Upper lobe of left lung (tissue), 6 donors: ENCODE measurements at regions not wholly inside any gene's neighbourhood (a gene's known extent, or its start where the extent isn't known, plus 50 kb on each side); places are given as distances from the start of the nearest gene placed in this dataset.

Experiments used
- ATAC-seq, 2 donors: fragments of 200-7000 bp; cut with Tn5 transposase; one replicate each; pipeline ENCODE4 v1.9.1; 2022; ENCODE audit warnings: mild to moderate bottlenecking in 2 of 2, moderate library complexity in 2 of 2; ENCODE audit not compliant: low FRiP score in 2 of 2
- DNase-seq, 2 donors: peaks; one replicate each; pipeline ENCODE4 v3.0.0-alpha.2; 2019 to 2020
- H3K27ac ChIP-seq, 4 donors: fragments of 200-600 bp; sonication (generic); one replicate each; pipeline ENCODE4 v1.5.1; 2016 to 2019
- H3K27me3 ChIP-seq, 4 donors: fragments of 200-600 bp; sonication (generic); one replicate each; pipeline ENCODE4 v1.5.1; 2017 to 2019
- H3K36me3 ChIP-seq, 4 donors: fragments of 200-600 bp; sonication (generic); one replicate each; pipeline ENCODE4 v1.5.1; 2016 to 2019
- H3K4me1 ChIP-seq, 4 donors: fragments of 200-600 bp; sonication (generic); one replicate each; pipeline ENCODE4 v1.5.1; 2018 to 2019
- H3K4me3 ChIP-seq, 4 donors: fragments of 200-600 bp; sonication (generic); one replicate each; pipeline ENCODE4 v1.5.1; 2017 to 2019; ENCODE audit warnings: mild to moderate bottlenecking in 2 of 4, moderate library complexity in 1 of 4
- H3K9me3 ChIP-seq, 4 donors: fragments of 200-600 bp; sonication (generic); one replicate each; pipeline ENCODE4 v1.5.1; 2018 to 2019
- EP300 ChIP-seq, 4 donors: sonication (generic); formaldehyde crosslinking; IDR thresholded peaks; one replicate each; pipeline ENCODE4 v1.5.1; 2017; ENCODE audit warnings: antibody characterized with exemption in 4 of 4, control low read depth in 2 of 4
- POLR2A ChIP-seq, 4 donors: fragments of 450-650 bp; IDR thresholded peaks; one replicate each; pipeline ENCODE4 v1.5.1; 2016 to 2017; ENCODE audit warnings: antibody characterized with exemption in 4 of 4, mild to moderate bottlenecking in 2 of 4
- POLR2AphosphoS5 ChIP-seq, 2 donors: sonication (generic); formaldehyde crosslinking; IDR thresholded peaks; one replicate each; pipeline ENCODE4 v1.5.1; 2017; ENCODE audit warnings: antibody characterized with exemption in 2 of 2
- WGBS, 2 donors: methylation state at CpG; one replicate each; pipeline ENCODE4 v1.1.5; 2017 to 2018; 5-methylcytosine and 5-hydroxymethylcytosine counted together
- TF ChIP-seq, protein P1 (sequence below), 6 experiments: fragments of 450-650 bp in 4 of 6; fragments of 200-600 bp in 2 of 6; sonication (generic) in 2 of 6; IDR thresholded peaks; one replicate each; pipeline ENCODE4 v1.5.1; 2016 to 2019; ENCODE audit warnings: antibody characterized with exemption in 6 of 6
- donor health status: DM: no; HTN: no; CAD: no; lungs with moderate emphysema.
- donor health status: DM: no; HTN: yes; CAD: no; lungs with severe emphysema.

DNA sequence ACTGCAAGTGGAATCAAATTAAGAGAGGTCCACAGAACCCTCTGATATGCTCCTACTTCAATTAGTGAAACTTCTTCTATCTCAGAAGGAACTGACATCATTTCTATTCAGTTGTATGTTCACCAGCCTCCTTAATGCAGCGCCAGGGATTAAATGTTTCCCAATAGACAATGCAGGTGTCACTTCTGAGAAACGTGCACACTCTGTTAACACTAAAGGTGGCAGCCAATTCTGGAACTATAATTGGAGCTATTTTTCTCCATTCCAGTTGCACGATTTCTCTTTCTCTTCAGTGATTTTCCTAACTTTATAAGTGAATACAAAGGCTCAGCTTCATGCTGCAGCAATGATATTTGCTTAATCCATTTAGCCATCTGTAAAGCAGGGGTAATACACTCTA, 821.9 kb downstream of the TDRD15 start:
- H3K9me3 ChIP-seq, result no peaks in the 10 kb centered on the region
- H3K4me3 ChIP-seq, result no peak overlapping the region
- H3K27me3 ChIP-seq, result no peaks in the 10 kb centered on the region
- no peaks in the 10 kb centered on the region for H3K36me3 ChIP-seq
- WGBS, 2 donors, result 78 to 90% methylated on average over 3 of the region's 3 CpGs
- DNase-seq (no peak), ATAC-seq (no peak)
- no peaks in the 10 kb centered on the region for H3K4me1 ChIP-seq
- no peak overlapping the region for H3K27ac ChIP-seq
- TF ChIP-seq, protein P1, sequence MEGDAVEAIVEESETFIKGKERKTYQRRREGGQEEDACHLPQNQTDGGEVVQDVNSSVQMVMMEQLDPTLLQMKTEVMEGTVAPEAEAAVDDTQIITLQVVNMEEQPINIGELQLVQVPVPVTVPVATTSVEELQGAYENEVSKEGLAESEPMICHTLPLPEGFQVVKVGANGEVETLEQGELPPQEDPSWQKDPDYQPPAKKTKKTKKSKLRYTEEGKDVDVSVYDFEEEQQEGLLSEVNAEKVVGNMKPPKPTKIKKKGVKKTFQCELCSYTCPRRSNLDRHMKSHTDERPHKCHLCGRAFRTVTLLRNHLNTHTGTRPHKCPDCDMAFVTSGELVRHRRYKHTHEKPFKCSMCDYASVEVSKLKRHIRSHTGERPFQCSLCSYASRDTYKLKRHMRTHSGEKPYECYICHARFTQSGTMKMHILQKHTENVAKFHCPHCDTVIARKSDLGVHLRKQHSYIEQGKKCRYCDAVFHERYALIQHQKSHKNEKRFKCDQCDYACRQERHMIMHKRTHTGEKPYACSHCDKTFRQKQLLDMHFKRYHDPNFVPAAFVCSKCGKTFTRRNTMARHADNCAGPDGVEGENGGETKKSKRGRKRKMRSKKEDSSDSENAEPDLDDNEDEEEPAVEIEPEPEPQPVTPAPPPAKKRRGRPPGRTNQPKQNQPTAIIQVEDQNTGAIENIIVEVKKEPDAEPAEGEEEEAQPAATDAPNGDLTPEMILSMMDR (IDR thresholded peaks at IDR 0.05), result no peak
- TF ChIP-seq EP300 (IDR thresholded peaks at IDR 0.05) (no peak), POLR2AphosphoS5 (IDR thresholded peaks at IDR 0.05) (no peak), POLR2A (IDR thresholded peaks at IDR 0.05) (no peak)

DNA sequence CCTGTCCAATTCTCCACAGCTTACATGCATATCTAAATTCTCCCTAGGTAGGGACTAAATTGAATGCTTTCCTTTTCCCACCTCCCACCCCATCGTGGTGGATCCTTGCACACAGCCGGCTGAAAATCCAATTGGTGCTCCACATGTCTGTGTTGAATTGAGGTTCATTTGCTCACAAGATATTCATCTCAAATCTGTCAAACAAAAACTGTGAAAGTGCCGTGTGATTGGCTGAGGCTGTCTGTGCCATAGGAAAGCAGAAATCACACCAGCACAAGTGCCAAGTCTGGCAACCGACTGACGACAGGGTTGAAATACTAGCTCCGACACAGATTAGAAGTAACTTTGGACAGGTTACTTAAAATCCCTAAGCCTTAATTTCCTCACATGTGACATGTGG, 823.3 kb downstream of the TDRD15 start:
- DNase-seq, result no peak
- Histone ChIP-seq H3K27me3 (no peaks in the 10 kb centered on the region), H3K4me1 (no peaks in the 10 kb centered on the region), H3K9me3 (no peaks in the 10 kb centered on the region), H3K27ac (no peak overlapping the region), H3K36me3 (no peaks in the 10 kb centered on the region), H3K4me3 (no peak overlapping the region)
- no peak for ATAC-seq
- WGBS, 2 donors, result 34 to 53% methylated on average over 6 of the region's 6 CpGs
- TF ChIP-seq POLR2AphosphoS5 (IDR thresholded peaks at IDR 0.05), result no peak
- no peak for TF ChIP-seq EP300 (IDR thresholded peaks at IDR 0.05)
- TF ChIP-seq POLR2A (IDR thresholded peaks at IDR 0.05), result no peak
- TF ChIP-seq, protein P1 (IDR thresholded peaks at IDR 0.05), result no peak

DNA sequence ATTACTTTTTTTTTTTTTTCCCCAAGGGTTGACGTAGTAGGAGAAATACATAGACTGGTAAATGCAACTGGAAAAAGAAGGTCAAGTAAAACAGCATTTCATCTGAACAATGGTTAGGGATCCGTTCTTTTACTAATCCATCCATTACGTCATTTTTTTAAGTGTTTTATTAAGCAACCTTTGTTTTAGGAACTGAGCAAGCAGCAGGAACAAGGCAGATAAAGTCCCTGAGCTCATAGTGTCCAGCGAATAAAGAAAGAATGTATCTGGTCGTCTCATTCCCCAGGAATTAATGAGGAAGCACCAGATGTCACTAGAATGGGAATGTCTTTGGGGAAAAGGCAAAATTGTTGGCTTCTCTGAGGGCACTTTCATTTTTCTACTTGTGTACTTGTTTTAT, 842.4 kb downstream of the TDRD15 start:
- no peaks in the 10 kb centered on the region for H3K4me1 ChIP-seq
- no peak overlapping the region for H3K27ac ChIP-seq
- 61 to 75% methylated on average over 5 of the region's 5 CpGs for WGBS, 2 donors
- H3K27me3 ChIP-seq, result no peaks in the 10 kb centered on the region
- DNase-seq, result no peak
- TF ChIP-seq POLR2AphosphoS5 (IDR thresholded peaks at IDR 0.05) (no peak), POLR2A (IDR thresholded peaks at IDR 0.05) (no peak), EP300 (IDR thresholded peaks at IDR 0.05) (no peak)
- TF ChIP-seq, protein P1 (IDR thresholded peaks at IDR 0.05), result no peak
- no peaks in the 10 kb centered on the region for H3K9me3 ChIP-seq
- no peaks in the 10 kb centered on the region for H3K36me3 ChIP-seq
- peak in 1 of 2 donors; percentile 73 for ATAC-seq
- no peak overlapping the region for H3K4me3 ChIP-seq

DNA sequence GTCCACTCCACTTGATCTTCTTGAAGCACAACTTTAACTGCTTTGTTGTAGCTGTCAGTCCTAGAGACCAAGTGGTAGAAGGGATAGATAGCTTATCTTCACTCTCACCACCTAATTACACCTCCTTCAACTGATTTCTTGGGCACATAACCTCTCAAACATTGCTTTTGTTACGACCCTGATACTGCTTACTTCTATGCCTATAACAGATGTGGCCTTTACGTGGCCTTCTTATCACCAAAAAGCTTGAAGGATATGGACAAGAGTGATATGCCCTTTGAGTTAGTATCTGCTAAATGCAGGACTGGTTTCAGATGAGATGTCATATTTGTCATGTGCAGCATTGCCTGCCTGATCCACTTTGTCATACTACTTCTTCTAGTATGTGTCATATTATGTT, 847.2 kb downstream of the TDRD15 start:
- 44 to 50% methylated on average over 2 of the region's 2 CpGs for WGBS, 2 donors
- no peak for DNase-seq
- H3K27me3 ChIP-seq, result no peaks in the 10 kb centered on the region
- no peak for ATAC-seq
- H3K27ac ChIP-seq, result no peak overlapping the region
- no peak overlapping the region for H3K4me3 ChIP-seq
- no peaks in the 10 kb centered on the region for H3K4me1 ChIP-seq
- H3K9me3 ChIP-seq, result no peaks in the 10 kb centered on the region
- H3K36me3 ChIP-seq, result no peaks in the 10 kb centered on the region
- TF ChIP-seq POLR2AphosphoS5 (IDR thresholded peaks at IDR 0.05) (no peak), EP300 (IDR thresholded peaks at IDR 0.05) (no peak), POLR2A (IDR thresholded peaks at IDR 0.05) (no peak)
- TF ChIP-seq, protein P1 (IDR thresholded peaks at IDR 0.05), result no peak

DNA sequence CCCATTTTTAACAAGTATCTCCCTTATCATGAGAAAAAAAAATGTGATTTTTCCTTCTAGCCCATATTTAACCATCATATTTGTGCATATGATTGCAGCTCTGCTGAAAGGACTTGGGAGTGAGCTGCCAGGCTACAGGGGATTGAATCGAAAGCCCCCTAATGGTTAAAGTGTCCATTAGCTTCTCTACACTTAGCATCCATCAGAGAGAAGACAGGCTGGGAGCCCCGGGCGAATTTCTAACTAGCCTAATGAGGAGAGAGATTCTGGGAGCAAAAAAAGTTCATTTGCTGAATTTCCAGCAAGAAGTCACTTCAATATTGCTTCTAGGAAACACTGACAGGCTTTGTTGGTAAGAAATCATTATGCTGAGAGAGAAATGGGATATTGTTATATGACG, 848.8 kb downstream of the TDRD15 start:
- TF ChIP-seq POLR2AphosphoS5 (IDR thresholded peaks at IDR 0.05), result no peak
- TF ChIP-seq, protein P1 (IDR thresholded peaks at IDR 0.05), result no peak
- no peak for TF ChIP-seq POLR2A (IDR thresholded peaks at IDR 0.05)
- no peak for TF ChIP-seq EP300 (IDR thresholded peaks at IDR 0.05)
- H3K36me3 ChIP-seq, result no peaks in the 10 kb centered on the region
- H3K9me3 ChIP-seq, result no peaks in the 10 kb centered on the region
- WGBS, 2 donors, result 45 to 51% methylated on average over 4 of the region's 4 CpGs
- no peaks in the 10 kb centered on the region for H3K27me3 ChIP-seq
- DNase-seq (no peak), ATAC-seq (no peak)
- no peaks in the 10 kb centered on the region for H3K4me1 ChIP-seq
- H3K27ac ChIP-seq, result no peak overlapping the region
- H3K4me3 ChIP-seq, result no peak overlapping the region
